HFF-Myc (cell line): ENCODE measurements at regions not wholly inside any gene's neighbourhood (a gene's known extent, or its start where the extent isn't known, plus 50 kb on each side); places are given as distances from the start of the nearest gene placed in this dataset.

Experiments
- DNase-seq: peaks from one replicate; pipeline ENCODE4 v3.0.0-alpha.2; 2011; ENCODE audit warnings: low read depth; ENCODE audit errors: extremely low read depth
- H3K4me3 ChIP-seq: replicated peaks from 2 replicates; pipeline ENCODE4 v1.5.1; 2011; ENCODE audit warnings: low read depth, mild to moderate bottlenecking, control low read depth, low read length
- TF ChIP-seq, protein P1 (sequence below): IDR thresholded peaks from 2 replicates; pipeline ENCODE4 v1.5.1; 2012; ENCODE audit warnings: mild to moderate bottlenecking, low read depth, low read length, control low read depth; ENCODE audit errors: missing control alignments

- DNase-seq, result no peak
- no peak overlapping the region for H3K4me3 ChIP-seq
- TF ChIP-seq, protein P1, sequence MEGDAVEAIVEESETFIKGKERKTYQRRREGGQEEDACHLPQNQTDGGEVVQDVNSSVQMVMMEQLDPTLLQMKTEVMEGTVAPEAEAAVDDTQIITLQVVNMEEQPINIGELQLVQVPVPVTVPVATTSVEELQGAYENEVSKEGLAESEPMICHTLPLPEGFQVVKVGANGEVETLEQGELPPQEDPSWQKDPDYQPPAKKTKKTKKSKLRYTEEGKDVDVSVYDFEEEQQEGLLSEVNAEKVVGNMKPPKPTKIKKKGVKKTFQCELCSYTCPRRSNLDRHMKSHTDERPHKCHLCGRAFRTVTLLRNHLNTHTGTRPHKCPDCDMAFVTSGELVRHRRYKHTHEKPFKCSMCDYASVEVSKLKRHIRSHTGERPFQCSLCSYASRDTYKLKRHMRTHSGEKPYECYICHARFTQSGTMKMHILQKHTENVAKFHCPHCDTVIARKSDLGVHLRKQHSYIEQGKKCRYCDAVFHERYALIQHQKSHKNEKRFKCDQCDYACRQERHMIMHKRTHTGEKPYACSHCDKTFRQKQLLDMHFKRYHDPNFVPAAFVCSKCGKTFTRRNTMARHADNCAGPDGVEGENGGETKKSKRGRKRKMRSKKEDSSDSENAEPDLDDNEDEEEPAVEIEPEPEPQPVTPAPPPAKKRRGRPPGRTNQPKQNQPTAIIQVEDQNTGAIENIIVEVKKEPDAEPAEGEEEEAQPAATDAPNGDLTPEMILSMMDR, result no peak
Observed at GRCh38 chr1:209048941-209049669, 534.4 kb upstream of the CAMK1G start.

DNA sequence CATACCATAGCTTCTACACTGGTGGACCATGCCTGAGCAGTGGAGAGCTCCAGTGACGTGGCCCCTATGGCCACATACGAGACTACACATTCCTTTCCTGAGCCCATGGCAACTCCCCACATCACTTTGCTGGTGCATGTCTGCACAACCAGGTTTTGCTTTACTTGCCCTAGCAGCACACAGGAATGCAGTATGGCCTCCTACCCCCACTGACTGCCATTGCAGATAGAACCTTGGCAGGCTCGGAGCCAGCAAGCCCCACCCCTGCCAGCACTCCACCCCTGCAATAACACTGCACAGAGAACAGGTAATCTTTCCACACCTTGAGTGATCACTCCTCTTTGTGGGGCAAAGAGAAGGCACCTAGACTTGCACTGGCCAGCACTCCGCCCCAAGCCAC, 531.9 kb upstream of the CAMK1G start:
- no peak for DNase-seq
- H3K4me3 ChIP-seq, result no peak overlapping the region
- TF ChIP-seq, protein P1, result no peak

GRCh38 chr1:209053587-209053986, 529.9 kb upstream of the CAMK1G start:
- no peak overlapping the region for H3K4me3 ChIP-seq
- no peak for DNase-seq
- TF ChIP-seq, protein P1, result no peak

GRCh38 chr1:209057083-209057482, 526.4 kb upstream of the CAMK1G start:
- DNase-seq, result no peak
- TF ChIP-seq, protein P1, result no peak
- no peak overlapping the region for H3K4me3 ChIP-seq

GRCh38 chr1:209057901-209058300, 525.6 kb upstream of the CAMK1G start:
- TF ChIP-seq, protein P1, result no peak
- no peak for DNase-seq
- H3K4me3 ChIP-seq, result no peak overlapping the region

DNA sequence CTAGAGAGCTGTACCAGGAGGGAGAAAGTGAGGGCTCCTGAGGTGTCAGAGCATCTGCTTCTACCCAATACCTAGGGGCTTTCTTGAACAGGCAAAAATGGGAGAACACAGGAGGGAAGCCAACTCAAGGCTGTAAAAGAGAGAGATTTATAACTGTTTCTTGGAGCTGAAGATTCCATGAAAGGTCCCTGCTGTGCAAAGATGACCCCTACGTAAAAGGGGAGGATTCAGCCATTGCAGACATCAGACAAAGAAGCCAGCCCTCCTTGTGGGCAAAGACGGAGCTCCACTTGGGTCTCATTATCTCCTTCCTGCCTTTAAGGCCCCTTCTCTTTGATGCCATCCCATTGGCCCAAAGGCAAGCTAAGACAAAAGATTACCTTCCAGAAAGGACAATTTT, 524.1 kb upstream of the CAMK1G start:
- TF ChIP-seq, protein P1, result no peak
- H3K4me3 ChIP-seq, result no peak overlapping the region
- no peak for DNase-seq

- H3K4me3 ChIP-seq, result no peak overlapping the region
- TF ChIP-seq, protein P1, result no peak
- no peak for DNase-seq
Observed at GRCh38 chr1:209059981-209060380, 523.5 kb upstream of the CAMK1G start.
